ENCODE measurements at regions not wholly inside any gene's neighbourhood (a gene's known extent, or its start where the extent isn't known, plus 50 kb on each side); places are given as distances from the start of the nearest gene placed in this dataset.

DNA sequence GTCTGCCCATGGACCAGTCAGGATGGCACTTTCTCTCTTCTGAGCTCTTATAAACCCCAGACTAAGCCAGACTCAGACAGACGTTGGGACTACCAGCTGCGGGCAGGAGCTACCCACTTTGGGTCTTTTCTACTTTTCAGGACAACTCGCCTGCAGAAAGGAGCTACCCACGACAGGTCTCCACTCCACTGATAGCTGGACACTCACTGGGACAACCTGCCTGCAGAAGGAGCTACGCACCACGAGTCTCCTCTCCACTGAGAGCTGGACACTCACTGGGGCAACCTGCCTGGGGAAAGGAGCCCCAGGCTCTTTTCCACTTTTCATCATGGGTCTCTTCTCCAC, 1440.2 kb upstream of the ACO1 start:
- no peaks in the 10 kb centered on the region for H3K36me3 Mint-ChIP-seq
- H3K4me3 Mint-ChIP-seq: no peak overlapping the region
- ATAC-seq (ENCODE audit: low read depth in 2 of 2): no peak
- H3K4me1 Mint-ChIP-seq: no peaks in the 10 kb centered on the region
- H3K9me3 Mint-ChIP-seq: peaks cover 1 to 10% (median 5%) of the 10 kb centered on the region in 7 donors
- no peak overlapping the region for H3K27ac Mint-ChIP-seq
- no peak for DNase-seq
- no peaks in the 10 kb centered on the region for H3K27me3 Mint-ChIP-seq

GRCh38 chr9:30944741-30945280, 1439.6 kb upstream of the ACO1 start:
- Mint-ChIP-seq H3K9me3 (peaks cover 1 to 10% (median 5%) of the 10 kb centered on the region in 7 donors), H3K4me1 (no peaks in the 10 kb centered on the region), H3K36me3 (no peaks in the 10 kb centered on the region), H3K4me3 (no peak overlapping the region), H3K27ac (no peak overlapping the region), H3K27me3 (no peaks in the 10 kb centered on the region)
- ATAC-seq (ENCODE audit: low read depth in 2 of 2) (no peak), DNase-seq (no peak)

DNA sequence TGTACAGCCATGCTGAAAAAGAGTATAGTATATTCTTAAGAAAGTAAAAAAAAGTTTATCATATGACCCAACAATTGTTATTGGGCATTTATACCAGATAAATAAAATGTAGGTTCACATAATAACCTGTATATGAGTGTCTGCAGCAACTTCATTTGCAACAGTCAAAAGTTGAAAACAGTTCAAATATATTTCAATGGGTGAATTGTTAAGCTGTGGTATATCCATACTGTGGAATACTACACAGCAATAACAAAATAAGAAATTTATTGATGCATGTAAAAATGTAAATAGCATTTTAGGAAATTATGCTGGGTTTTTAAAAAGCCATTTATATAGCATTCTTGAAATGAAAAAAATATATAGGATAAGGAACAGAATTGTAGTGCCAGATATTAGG, 1420.1 kb upstream of the ACO1 start:
- Mint-ChIP-seq H3K27me3 (no peaks in the 10 kb centered on the region), H3K36me3 (no peaks in the 10 kb centered on the region), H3K4me1 (no peaks in the 10 kb centered on the region), H3K4me3 (no peak overlapping the region), H3K9me3 (peaks cover 0 to 16% (median 1%) of the 10 kb centered on the region in 7 donors), H3K27ac (no peak overlapping the region)
- no peak for DNase-seq
- ATAC-seq (ENCODE audit: low read depth in 2 of 2): no peak

DNA sequence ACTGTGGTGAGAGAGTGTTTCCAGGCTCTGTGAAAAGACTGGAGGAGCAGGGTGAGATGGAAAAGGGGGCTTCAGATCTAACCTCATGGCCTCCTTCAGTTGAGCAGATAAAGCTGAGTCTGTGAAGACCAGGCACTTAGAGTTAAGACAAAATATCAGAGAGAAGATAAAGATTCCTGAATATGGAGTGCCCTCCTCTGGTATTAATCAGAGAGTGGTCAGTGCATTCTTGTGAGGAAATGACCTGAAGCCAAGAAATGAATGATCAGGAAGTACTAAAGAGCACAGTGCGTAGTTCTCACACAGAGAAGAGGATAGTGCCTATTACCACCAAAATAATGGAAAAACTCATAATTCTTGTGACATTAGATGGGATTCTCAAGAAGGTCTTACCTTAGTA, 1417.0 kb upstream of the ACO1 start:
- H3K27me3 Mint-ChIP-seq: no peaks in the 10 kb centered on the region
- peaks cover 0 to 11% (median 1%) of the 10 kb centered on the region in 7 donors for H3K9me3 Mint-ChIP-seq
- ATAC-seq (ENCODE audit: low read depth in 2 of 2): no peak
- no peak overlapping the region for H3K4me3 Mint-ChIP-seq
- no peaks in the 10 kb centered on the region for H3K36me3 Mint-ChIP-seq
- H3K4me1 Mint-ChIP-seq: no peaks in the 10 kb centered on the region
- H3K27ac Mint-ChIP-seq: no peak overlapping the region
- DNase-seq: no peak

DNA sequence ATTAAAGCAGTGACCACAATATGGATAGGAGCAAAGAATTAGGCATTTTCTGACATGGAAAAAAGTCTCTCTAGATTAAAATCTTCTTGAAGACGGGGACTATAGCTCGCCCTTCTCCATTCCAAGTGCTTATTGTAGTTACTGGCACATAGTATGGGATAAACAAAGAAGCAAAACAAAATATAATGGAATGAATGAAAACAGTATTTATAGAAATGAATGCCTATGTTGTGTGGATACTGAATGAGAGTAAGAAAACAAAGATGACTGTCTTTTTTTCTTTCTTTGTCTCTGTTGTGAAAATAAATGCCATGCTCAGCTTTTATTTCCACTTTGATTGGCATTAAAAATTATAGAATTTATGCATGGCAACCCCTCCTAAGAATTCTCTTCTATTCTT, 1414.3 kb upstream of the ACO1 start:
- H3K4me1 Mint-ChIP-seq: no peaks in the 10 kb centered on the region
- DNase-seq (no peak), ATAC-seq (ENCODE audit: low read depth in 2 of 2) (no peak)
- H3K27me3 Mint-ChIP-seq: no peaks in the 10 kb centered on the region
- peaks cover 0 to 3% (median 0%) of the 10 kb centered on the region in 7 donors for H3K9me3 Mint-ChIP-seq
- no peak overlapping the region for H3K27ac Mint-ChIP-seq
- no peak overlapping the region for H3K4me3 Mint-ChIP-seq
- H3K36me3 Mint-ChIP-seq: no peaks in the 10 kb centered on the region

DNA sequence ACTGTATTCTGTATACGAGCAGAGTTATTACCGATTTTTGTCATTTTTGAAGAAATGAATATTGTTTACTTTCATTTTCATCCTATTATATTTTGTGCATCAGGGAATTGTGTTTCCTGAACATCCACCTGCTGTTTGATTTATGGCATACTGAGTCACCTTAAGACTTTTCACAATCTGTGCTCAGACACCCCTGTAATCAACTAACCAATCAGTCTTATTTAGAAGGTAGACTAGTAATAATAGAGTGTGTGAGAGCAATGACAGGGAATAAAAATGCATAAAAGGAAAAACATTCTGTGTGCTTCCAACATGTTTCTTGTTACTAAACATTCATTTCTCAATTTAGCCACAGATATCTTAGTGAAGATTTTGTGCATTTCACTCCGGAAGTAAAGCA, 1413.6 kb upstream of the ACO1 start:
- peaks cover 0 to 3% (median 0%) of the 10 kb centered on the region in 7 donors for H3K9me3 Mint-ChIP-seq
- no peak for DNase-seq
- no peaks in the 10 kb centered on the region for H3K36me3 Mint-ChIP-seq
- no peaks in the 10 kb centered on the region for H3K27me3 Mint-ChIP-seq
- ATAC-seq (ENCODE audit: low read depth in 2 of 2): no peak
- no peak overlapping the region for H3K4me3 Mint-ChIP-seq
- H3K27ac Mint-ChIP-seq: no peak overlapping the region
- no peaks in the 10 kb centered on the region for H3K4me1 Mint-ChIP-seq

GRCh38 chr9:30972654-30973053, 1411.8 kb upstream of the ACO1 start:
- Mint-ChIP-seq H3K36me3 (no peaks in the 10 kb centered on the region), H3K9me3 (peaks cover 0 to 3% (median 0%) of the 10 kb centered on the region in 7 donors)

DNA sequence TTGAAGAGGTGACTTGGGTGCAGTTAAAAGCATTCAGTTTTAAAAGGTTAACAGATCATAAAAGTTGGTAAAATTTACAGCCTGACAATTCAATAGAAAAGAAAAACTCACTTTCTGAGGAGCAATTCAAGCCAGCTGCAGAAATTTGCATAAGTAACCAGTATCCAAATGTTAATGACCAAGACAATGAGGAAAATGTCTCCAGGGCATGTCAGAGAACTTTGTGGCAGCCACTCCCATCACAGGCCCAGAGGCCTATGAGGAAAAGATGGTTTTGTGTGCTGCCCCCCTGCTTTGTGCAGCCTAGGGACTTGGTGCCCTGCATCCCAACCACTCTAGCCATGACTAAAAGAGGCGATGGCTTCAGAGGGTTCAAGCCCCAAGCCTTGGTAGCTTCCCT, 1406.5 kb upstream of the ACO1 start:
- H3K36me3 Mint-ChIP-seq: no peaks in the 10 kb centered on the region
- DNase-seq: no peak
- no peak for ATAC-seq (ENCODE audit: low read depth in 2 of 2)
- peaks cover 0 to 13% (median 8%) of the 10 kb centered on the region in 7 donors for H3K9me3 Mint-ChIP-seq
- no peak overlapping the region for H3K27ac Mint-ChIP-seq
- no peaks in the 10 kb centered on the region for H3K27me3 Mint-ChIP-seq
- H3K4me3 Mint-ChIP-seq: no peak overlapping the region
- H3K4me1 Mint-ChIP-seq: no peaks in the 10 kb centered on the region

More at GRCh38 chr9:30972654-30973053, 1411.8 kb upstream of the ACO1 start:
- no peak overlapping the region for H3K27ac Mint-ChIP-seq
- H3K27me3 Mint-ChIP-seq: no peaks in the 10 kb centered on the region
- H3K4me3 Mint-ChIP-seq: no peak overlapping the region
- H3K4me1 Mint-ChIP-seq: no peaks in the 10 kb centered on the region
- ATAC-seq (ENCODE audit: low read depth in 2 of 2): no peak
- no peak for DNase-seq

GRCh38 chr9:30982301-30982700, 1402.1 kb upstream of the ACO1 start:
- Mint-ChIP-seq H3K36me3 (no peaks in the 10 kb centered on the region), H3K27ac (peak overlapping the region in 1 of 6 donors; percentile 21), H3K9me3 (peaks cover 0 to 10% (median 8%) of the 10 kb centered on the region in 7 donors), H3K4me1 (no peaks in the 10 kb centered on the region), H3K27me3 (no peaks in the 10 kb centered on the region), H3K4me3 (no peak overlapping the region)
- ATAC-seq (ENCODE audit: low read depth in 2 of 2) (no peak), DNase-seq (no peak)

GRCh38 chr9:30995956-30996738, 1388.3 kb upstream of the ACO1 start:
- Mint-ChIP-seq H3K4me3 (no peak overlapping the region), H3K36me3 (no peaks in the 10 kb centered on the region), H3K9me3 (peaks cover 0 to 11% (median 4%) of the 10 kb centered on the region in 7 donors), H3K27me3 (no peaks in the 10 kb centered on the region), H3K27ac (no peak overlapping the region), H3K4me1 (no peaks in the 10 kb centered on the region)
- DNase-seq (no peak), ATAC-seq (ENCODE audit: low read depth in 2 of 2) (no peak)

GRCh38 chr9:30996761-30997160, 1387.7 kb upstream of the ACO1 start:
- DNase-seq (no peak), ATAC-seq (ENCODE audit: low read depth in 2 of 2) (no peak)
- H3K4me3 Mint-ChIP-seq: no peak overlapping the region
- H3K27ac Mint-ChIP-seq: no peak overlapping the region
- H3K36me3 Mint-ChIP-seq: no peaks in the 10 kb centered on the region
- peaks cover 0 to 11% (median 5%) of the 10 kb centered on the region in 7 donors for H3K9me3 Mint-ChIP-seq
- no peaks in the 10 kb centered on the region for H3K27me3 Mint-ChIP-seq
- no peaks in the 10 kb centered on the region for H3K4me1 Mint-ChIP-seq

GRCh38 chr9:30997291-30997690, 1387.2 kb upstream of the ACO1 start:
- Mint-ChIP-seq H3K4me3 (no peak overlapping the region), H3K36me3 (no peaks in the 10 kb centered on the region), H3K27me3 (no peaks in the 10 kb centered on the region), H3K9me3 (peaks cover 0 to 11% (median 7%) of the 10 kb centered on the region in 7 donors), H3K4me1 (no peaks in the 10 kb centered on the region), H3K27ac (no peak overlapping the region)
- DNase-seq: no peak
- no peak for ATAC-seq (ENCODE audit: low read depth in 2 of 2)

GRCh38 chr9:31005086-31005665, 1379.3 kb upstream of the ACO1 start:
- Mint-ChIP-seq H3K9me3 (peaks cover 3 to 18% (median 12%) of the 10 kb centered on the region in 7 donors), H3K27ac (no peak overlapping the region), H3K4me1 (no peaks in the 10 kb centered on the region), H3K27me3 (no peaks in the 10 kb centered on the region), H3K4me3 (no peak overlapping the region), H3K36me3 (no peaks in the 10 kb centered on the region)
- ATAC-seq (ENCODE audit: low read depth in 2 of 2) (no peak), DNase-seq (no peak)

- Mint-ChIP-seq H3K9me3 (peaks cover 0 to 8% (median 0%) of the 10 kb centered on the region in 7 donors), H3K27ac (no peak overlapping the region), H3K27me3 (no peaks in the 10 kb centered on the region), H3K4me3 (no peak overlapping the region), H3K36me3 (no peaks in the 10 kb centered on the region), H3K4me1 (no peaks in the 10 kb centered on the region)
- no peak for ATAC-seq (ENCODE audit: low read depth in 2 of 2)
- DNase-seq: no peak
Measured at GRCh38 chr9:31013371-31013770, 1371.1 kb upstream of the ACO1 start.

All from naive B cell (primary cell).